SK-N-SH (cell line): ENCODE measurements at regions not wholly inside any gene's neighbourhood (a gene's known extent, or its start where the extent isn't known, plus 50 kb on each side); places are given as distances from the start of the nearest gene placed in this dataset.
"Not testable (repeated sequence)": the region's sequence is repeated elsewhere in the genome, so short reads cannot be mapped to it uniquely, and the experiment has no call there.

Experiments
- CTCF ChIA-PET: fragments of 300-600, 350-600 bp; formaldehyde crosslinking; extraction: SDS; loops from one replicate; lab custom pipeline; 2021; lab: Yijun Ruan, JAX
- POLR2A ChIA-PET: fragments of 350-600 bp; sonication (Branson Sonifier 250); formaldehyde crosslinking; extraction: SDS; loops from one replicate; lab custom pipeline; 2020; ENCODE audit warnings: antibody characterized with exemption, inconsistent platforms; lab: Yijun Ruan, JAX
- DNase-seq: peaks from one replicate; pipeline ENCODE4 v3.0.0; 2012
- H2AFZ ChIP-seq: fragments of 200-600 bp; sonication (generic); 2 replicates; pipeline ENCODE4 v1.8.1; 2016; ENCODE audit warnings: antibody characterized with exemption, mild to moderate bottlenecking, low read depth
- H3F3A ChIP-seq: fragments of 200-600 bp; sonication (generic); replicated peaks from 2 replicates; pipeline ENCODE3; 2016; ENCODE audit warnings: antibody characterized with exemption, mild to moderate bottlenecking; ENCODE audit not compliant: insufficient read depth
- H3K27ac ChIP-seq, 2 experiments: fragments of 200-500 bp in 1 of 2; fragments of 200-600 bp in 1 of 2; sonication (Bioruptor generic) in 1 of 2; sonication (generic), shearing (Covaris generic) in 1 of 2; 2 replicates each; pipeline versions ENCODE4 v1.5.1 to v1.6.1; 2014 to 2016; ENCODE audit warnings: low read depth in 2 of 2, inconsistent platforms in 1 of 2, low read length in 1 of 2, mild to moderate bottlenecking in 1 of 2, mixed read lengths in 1 of 2
- H3K27me3 ChIP-seq: fragments of 200-600 bp; sonication (generic), shearing (Covaris generic); 2 replicates; pipeline ENCODE4 v1.6.1; 2016; ENCODE audit warnings: mixed run types; ENCODE audit not compliant: insufficient read depth
- H3K36me3 ChIP-seq, 2 experiments: fragments of 200-500 bp in 1 of 2; fragments of 200-600 bp in 1 of 2; sonication (Bioruptor generic) in 1 of 2; sonication (generic) in 1 of 2; replicated peaks in 1 of 2; 2 replicates each; pipeline versions ENCODE3 to v1.5.1; 2014 to 2016; ENCODE audit warnings: low read length in 1 of 2, mild to moderate bottlenecking in 1 of 2; ENCODE audit not compliant: insufficient read depth in 2 of 2, control insufficient read depth in 1 of 2
- H3K4me1 ChIP-seq, 2 experiments: fragments of 200-500 bp in 1 of 2; fragments of 200-600 bp in 1 of 2; sonication (Bioruptor generic) in 1 of 2; sonication (generic), shearing (Covaris generic) in 1 of 2; 2 replicates each; pipeline versions ENCODE4 v1.5.1 to v1.6.1; 2014 to 2016; ENCODE audit warnings: low read depth in 1 of 2, low read length in 1 of 2, mixed run types in 1 of 2; ENCODE audit not compliant: insufficient read depth in 2 of 2, control insufficient read depth in 1 of 2
- H3K4me2 ChIP-seq: fragments of 200-600 bp; sonication (generic), shearing (Covaris generic); 2 replicates; pipeline ENCODE4 v1.6.1; 2017; ENCODE audit warnings: mixed run types
- H3K4me3 ChIP-seq, 2 experiments: fragments of 200-500 bp in 1 of 2; fragments of 200-600 bp in 1 of 2; sonication (Bioruptor generic) in 1 of 2; sonication (generic), shearing (Covaris generic) in 1 of 2; 2 replicates each; pipeline versions ENCODE4 v1.5.1 to v1.8.1; 2014 to 2016; ENCODE audit warnings: low read depth in 2 of 2, inconsistent platforms in 1 of 2, low read length in 1 of 2, mild to moderate bottlenecking in 1 of 2, mixed read lengths in 1 of 2, moderate library complexity in 1 of 2
- H3K79me2 ChIP-seq: fragments of 200-600 bp; sonication (generic); 2 replicates; pipeline ENCODE4 v1.8.1; 2017; ENCODE audit warnings: mild to moderate bottlenecking; ENCODE audit not compliant: insufficient read depth
- H3K9ac ChIP-seq: fragments of 200-600 bp; sonication (generic); 2 replicates; pipeline ENCODE4 v1.6.1; 2017; ENCODE audit warnings: mixed run types
- H3K9me2 ChIP-seq: fragments of 200-600 bp; sonication (generic); 2 replicates; pipeline ENCODE4 v1.6.1; 2017; ENCODE audit warnings: mixed run types
- H3K9me3 ChIP-seq: fragments of 200-600 bp; sonication (generic); 2 replicates; pipeline ENCODE4 v1.6.1; 2017; ENCODE audit warnings: mixed run types, mild to moderate bottlenecking, moderate library complexity
- H4K20me1 ChIP-seq: fragments of 200-600 bp; sonication (generic); 2 replicates; pipeline ENCODE4 v1.6.1; 2017; ENCODE audit warnings: mild to moderate bottlenecking, mixed run types; ENCODE audit not compliant: insufficient read depth
- CHD2 ChIP-seq: fragments of 150-350 bp; IDR thresholded peaks from 2 replicates; pipeline ENCODE4 v1.6.1; 2018; ENCODE audit warnings: low read length; ENCODE audit not compliant: partially characterized antibody
- EZH2phosphoT487 ChIP-seq: fragments of 200-600 bp; sonication (generic); IDR thresholded peaks from 2 replicates; pipeline ENCODE4 v1.6.1; 2017; ENCODE audit warnings: low read depth, mixed run types, mild to moderate bottlenecking, antibody characterized with exemption, moderate library complexity, borderline replicate concordance
- FOSL2 ChIP-seq: IDR thresholded peaks from 2 replicates; pipeline ENCODE4 v1.4.0; 2012; ENCODE audit warnings: low read depth, mild to moderate bottlenecking, moderate library complexity, borderline replicate concordance
- FOXJ3 ChIP-seq: sonication (generic); formaldehyde crosslinking; IDR thresholded peaks from 2 replicates; pipeline ENCODE4 v1.5.1; 2020; ENCODE audit warnings: mild to moderate bottlenecking, missing genetic modification reagents
- FOXM1 ChIP-seq: IDR thresholded peaks from 2 replicates; pipeline ENCODE4 v1.4.0; 2012; ENCODE audit warnings: low read depth, mild to moderate bottlenecking
- GATA2 ChIP-seq: sonication (generic); formaldehyde crosslinking; IDR thresholded peaks from 2 replicates; pipeline ENCODE4 v1.5.0; 2020; ENCODE audit warnings: mild to moderate bottlenecking, missing genetic modification reagents
- NRF1 ChIP-seq: IDR thresholded peaks from 2 replicates; pipeline ENCODE4 v1.6.1; 2012; ENCODE audit warnings: low read depth, mild to moderate bottlenecking, low read length
- PBX3 ChIP-seq: IDR thresholded peaks from 2 replicates; pipeline ENCODE4; 2012
- POLR2AphosphoS5 ChIP-seq: IDR thresholded peaks from 2 replicates; pipeline ENCODE4 v1.6.1; 2012; ENCODE audit warnings: low read depth, low read length
- RXRA ChIP-seq: IDR thresholded peaks from 2 replicates; pipeline ENCODE4 v1.4.0; 2012; ENCODE audit warnings: low read depth, mild to moderate bottlenecking, borderline replicate concordance
- TCF12 ChIP-seq: IDR thresholded peaks from 2 replicates; pipeline ENCODE4 v1.4.0; 2012
- ZBTB33 ChIP-seq: IDR thresholded peaks from 2 replicates; pipeline ENCODE4 v1.4.0; 2012; ENCODE audit warnings: low read depth, borderline replicate concordance
- WGBS: methylation state at CpG from one replicate; pipeline ENCODE4 v1.1.6; 2017; ENCODE audit warnings: low lambda C conversion rate; 5-methylcytosine and 5-hydroxymethylcytosine counted together
- TF ChIP-seq, protein P1 (sequence below): IDR thresholded peaks from 2 replicates; pipeline ENCODE4 v1.6.1; 2012; ENCODE audit warnings: mild to moderate bottlenecking, low read depth, low read length, moderate library complexity

DNA sequence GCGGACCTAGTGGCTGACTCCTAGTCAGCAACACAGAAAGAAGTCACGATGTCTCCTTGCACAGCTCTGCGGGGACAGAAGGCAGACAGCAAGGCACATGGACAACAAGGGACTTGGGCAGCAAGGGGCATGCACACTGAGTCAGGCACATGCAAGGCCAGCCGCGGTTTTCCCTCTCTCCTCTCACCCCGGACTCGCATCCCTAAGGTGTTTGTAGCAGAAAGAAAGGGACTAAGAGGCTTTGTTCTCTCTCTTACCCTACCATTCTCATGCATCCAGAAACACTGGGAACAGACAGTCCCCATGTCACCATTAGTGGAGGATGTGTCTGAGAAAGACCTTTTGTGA, 193.3 kb upstream of the PHF14 start:
- no peaks in the 10 kb centered on the region for H3K36me3 ChIP-seq
- H3F3A ChIP-seq = no peaks in the 10 kb centered on the region
- TF ChIP-seq FOXM1 = no peak
- TF ChIP-seq ZBTB33 = no peak
- TF ChIP-seq RXRA = no peak
- TF ChIP-seq FOXJ3 (CRISPR knock-in tag) = no peak
- TF ChIP-seq GATA2 (CRISPR knock-in tag) = no peak
- no peak for TF ChIP-seq EZH2phosphoT487
- no peak for TF ChIP-seq POLR2AphosphoS5
- no peak for TF ChIP-seq TCF12
- no peaks in the 10 kb centered on the region for H3K79me2 ChIP-seq
- H3K9me2 ChIP-seq = no peaks in the 10 kb centered on the region; the same call in 1 of the 2 replicates
- no peak overlapping the region for H3K4me3 ChIP-seq
- no peak overlapping the region for H3K4me2 ChIP-seq
- CTCF ChIA-PET = no interaction called here
- no peaks in the 10 kb centered on the region for H3K4me1 ChIP-seq
- no peak overlapping the region for H3K27ac ChIP-seq
- no peaks in the 10 kb centered on the region for H3K27me3 ChIP-seq
- no peak for DNase-seq
- H3K9me3 ChIP-seq = peaks cover 13% of the 10 kb centered on the region
- H3K9ac ChIP-seq = no peak overlapping the region
- WGBS = 54% methylated on average over 5 of the region's 7 CpGs
- no peak overlapping the region for H2AFZ ChIP-seq
- no peaks in the 10 kb centered on the region for H4K20me1 ChIP-seq
- POLR2A ChIA-PET = no interaction called here

GRCh38 chr7:10786976-10787375, 186.7 kb upstream of the PHF14 start:
- not testable (repeated sequence) for H3K36me3 ChIP-seq
- WGBS = 53% methylated on average over 9 of the region's 9 CpGs

DNA sequence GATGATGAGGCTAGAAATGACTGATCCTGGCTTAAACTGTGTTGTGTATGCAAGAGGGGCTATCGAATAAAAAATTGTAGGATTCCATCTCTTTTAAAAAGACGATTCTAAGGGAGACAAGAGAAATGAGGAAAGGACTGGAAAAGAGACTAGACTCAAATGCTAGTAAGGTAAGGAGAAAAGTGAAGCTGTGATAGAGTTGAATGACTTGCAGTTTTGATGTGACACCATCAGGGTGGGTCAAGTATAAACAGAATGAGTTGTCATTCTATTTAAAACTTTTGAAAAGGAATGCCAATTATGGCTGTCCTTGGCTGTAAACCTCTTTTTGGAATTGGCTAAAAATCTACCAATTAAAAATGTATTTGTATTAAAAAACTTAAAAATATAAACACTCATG, 184.5 kb upstream of the PHF14 start:
- H3K4me3 ChIP-seq = no peak overlapping the region
- no peaks in the 10 kb centered on the region; the same call in 1 of the 2 replicates for H3K9me3 ChIP-seq
- no peaks in the 10 kb centered on the region for H3K79me2 ChIP-seq
- WGBS = 16% methylated on average over 2 of the region's 2 CpGs
- H3K27ac ChIP-seq = no peak overlapping the region
- H3K27me3 ChIP-seq = no peaks in the 10 kb centered on the region
- no peaks in the 10 kb centered on the region for H3K36me3 ChIP-seq
- ChIA-PET POLR2A (no interaction called here), CTCF (no interaction called here)
- H2AFZ ChIP-seq = no peak overlapping the region
- H3K4me2 ChIP-seq = no peak overlapping the region
- no peaks in the 10 kb centered on the region for H3F3A ChIP-seq
- H3K9ac ChIP-seq = no peak overlapping the region
- H4K20me1 ChIP-seq = no peaks in the 10 kb centered on the region
- no peak for DNase-seq
- no peaks in the 10 kb centered on the region for H3K9me2 ChIP-seq
- no peaks in the 10 kb centered on the region for H3K4me1 ChIP-seq
- no peak for TF ChIP-seq FOSL2
- no peak for TF ChIP-seq NRF1
- TF ChIP-seq PBX3 = no peak
- no peak for TF ChIP-seq ZBTB33
- TF ChIP-seq, protein P1, sequence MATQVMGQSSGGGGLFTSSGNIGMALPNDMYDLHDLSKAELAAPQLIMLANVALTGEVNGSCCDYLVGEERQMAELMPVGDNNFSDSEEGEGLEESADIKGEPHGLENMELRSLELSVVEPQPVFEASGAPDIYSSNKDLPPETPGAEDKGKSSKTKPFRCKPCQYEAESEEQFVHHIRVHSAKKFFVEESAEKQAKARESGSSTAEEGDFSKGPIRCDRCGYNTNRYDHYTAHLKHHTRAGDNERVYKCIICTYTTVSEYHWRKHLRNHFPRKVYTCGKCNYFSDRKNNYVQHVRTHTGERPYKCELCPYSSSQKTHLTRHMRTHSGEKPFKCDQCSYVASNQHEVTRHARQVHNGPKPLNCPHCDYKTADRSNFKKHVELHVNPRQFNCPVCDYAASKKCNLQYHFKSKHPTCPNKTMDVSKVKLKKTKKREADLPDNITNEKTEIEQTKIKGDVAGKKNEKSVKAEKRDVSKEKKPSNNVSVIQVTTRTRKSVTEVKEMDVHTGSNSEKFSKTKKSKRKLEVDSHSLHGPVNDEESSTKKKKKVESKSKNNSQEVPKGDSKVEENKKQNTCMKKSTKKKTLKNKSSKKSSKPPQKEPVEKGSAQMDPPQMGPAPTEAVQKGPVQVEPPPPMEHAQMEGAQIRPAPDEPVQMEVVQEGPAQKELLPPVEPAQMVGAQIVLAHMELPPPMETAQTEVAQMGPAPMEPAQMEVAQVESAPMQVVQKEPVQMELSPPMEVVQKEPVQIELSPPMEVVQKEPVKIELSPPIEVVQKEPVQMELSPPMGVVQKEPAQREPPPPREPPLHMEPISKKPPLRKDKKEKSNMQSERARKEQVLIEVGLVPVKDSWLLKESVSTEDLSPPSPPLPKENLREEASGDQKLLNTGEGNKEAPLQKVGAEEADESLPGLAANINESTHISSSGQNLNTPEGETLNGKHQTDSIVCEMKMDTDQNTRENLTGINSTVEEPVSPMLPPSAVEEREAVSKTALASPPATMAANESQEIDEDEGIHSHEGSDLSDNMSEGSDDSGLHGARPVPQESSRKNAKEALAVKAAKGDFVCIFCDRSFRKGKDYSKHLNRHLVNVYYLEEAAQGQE = no peak
- TF ChIP-seq CHD2 = no peak
- TF ChIP-seq GATA2 (CRISPR knock-in tag) = no peak

More at GRCh38 chr7:10786976-10787375, 186.7 kb upstream of the PHF14 start:
- H2AFZ ChIP-seq, DNase-seq, H3K9me2 ChIP-seq, POLR2A ChIA-PET, CTCF ChIA-PET, H3K9me3 ChIP-seq, H3K27ac ChIP-seq, H3K4me2 ChIP-seq, H3K79me2 ChIP-seq, H3K9ac ChIP-seq, H3K4me1 ChIP-seq, H3F3A ChIP-seq, H3K27me3 ChIP-seq, H3K4me3 ChIP-seq, H4K20me1 ChIP-seq: not testable (repeated sequence)
